Skeletal muscle cell (primary cell): ENCODE measurements at regions not wholly inside any gene's neighbourhood (a gene's known extent, or its start where the extent isn't known, plus 50 kb on each side); places are given as distances from the start of the nearest gene placed in this dataset.
"Not testable (repeated sequence)": the region's sequence is repeated elsewhere in the genome, so short reads cannot be mapped to it uniquely, and the experiment has no call there.

ENCODE experiments used
- DNase-seq: peaks from one replicate; pipeline ENCODE4 v3.0.0-alpha.2; 2010; ENCODE audit warnings: low read depth
- H3K4me3 ChIP-seq: 2 replicates; pipeline ENCODE4 v1.5.1; 2011; ENCODE audit warnings: low read depth, mild to moderate bottlenecking, control low read depth, low read length, moderate library complexity

- DNase-seq, result no peak
- H3K4me3 ChIP-seq, result no peak overlapping the region
These were observed 531.8 kb downstream of the GLUD2 start for GRCh38 chrX:121579016-121579760.

DNA sequence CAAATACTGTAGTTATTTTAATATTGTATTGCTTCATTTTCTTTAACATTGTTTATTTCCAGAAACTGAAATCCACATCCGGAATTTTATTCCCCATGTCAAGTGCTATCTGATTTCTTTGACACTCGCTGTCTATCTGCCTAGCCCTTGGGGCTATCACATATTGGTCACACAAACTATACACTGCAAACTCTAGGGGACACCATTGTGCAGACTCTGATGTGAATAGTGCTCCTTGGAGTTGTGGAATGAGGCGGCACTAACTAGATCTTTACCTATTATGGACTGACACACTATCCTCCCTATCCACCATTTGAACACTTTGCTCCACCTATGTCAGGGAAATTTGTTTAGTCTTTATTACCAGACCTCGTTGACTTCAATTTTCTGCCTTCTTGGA lies 534.5 kb downstream of the GLUD2 start:
- no peak for DNase-seq
- no peak overlapping the region for H3K4me3 ChIP-seq

DNA sequence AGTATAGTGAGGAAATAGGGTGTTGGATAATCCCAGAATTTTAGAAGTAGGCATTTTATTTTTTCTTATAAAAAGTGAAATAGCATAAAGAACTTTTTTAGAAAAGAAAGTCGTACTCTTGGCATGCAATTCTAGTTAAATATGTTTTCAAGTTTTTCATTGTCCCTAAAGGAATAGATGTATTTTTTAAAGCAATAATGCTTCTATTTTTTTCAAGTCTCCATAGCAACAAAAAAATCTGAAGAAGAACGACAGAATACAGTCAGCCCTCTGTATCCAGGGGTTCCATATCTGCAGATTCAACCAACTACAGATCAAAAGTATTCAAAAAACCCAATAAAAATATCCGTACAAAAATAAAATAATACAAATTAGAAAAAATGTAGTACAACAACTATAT lies 538.2 kb downstream of the GLUD2 start:
- no peak for DNase-seq
- H3K4me3 ChIP-seq, result no peak overlapping the region

DNA sequence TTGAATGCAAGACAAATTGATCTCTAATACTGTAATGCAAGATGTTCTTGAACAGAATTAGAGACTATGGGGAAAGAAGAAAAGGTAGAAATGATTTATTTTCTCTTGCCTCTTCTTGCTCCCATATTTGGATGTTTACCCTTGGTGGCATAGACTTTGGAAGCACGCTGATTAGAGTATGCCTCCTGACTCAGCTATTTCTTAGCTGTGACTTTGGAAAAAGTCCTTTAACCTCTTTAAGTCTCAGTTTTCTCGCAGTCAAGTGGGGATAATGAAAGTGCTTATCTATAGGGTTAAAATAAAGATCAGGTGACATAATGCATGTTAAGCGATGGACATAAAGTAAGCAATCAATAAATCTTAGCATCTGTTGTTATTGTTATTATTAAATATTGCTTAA lies 545.5 kb downstream of the GLUD2 start:
- no peak for DNase-seq
- H3K4me3 ChIP-seq, result no peak overlapping the region

DNA sequence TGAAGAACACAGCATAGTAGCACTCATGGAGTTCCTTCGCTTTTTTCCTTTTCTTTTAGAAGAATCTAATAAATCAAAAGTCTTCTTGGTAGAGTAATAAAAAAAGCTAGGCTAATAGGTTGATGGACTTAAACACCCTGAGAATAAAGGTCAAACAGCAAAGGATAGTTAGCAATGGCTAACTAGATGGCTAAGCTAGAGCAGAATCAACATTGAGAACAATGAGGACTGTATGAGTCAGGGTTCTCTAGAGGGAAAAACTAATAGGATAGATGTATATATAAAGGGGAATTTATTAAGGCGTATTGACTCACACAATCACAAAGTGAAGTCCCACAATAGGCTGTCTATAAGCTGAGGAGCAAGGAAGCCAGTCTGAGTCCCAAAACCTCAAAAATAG lies 550.9 kb downstream of the GLUD2 start:
- DNase-seq, result no peak
- H3K4me3 ChIP-seq, result no peak overlapping the region

DNA sequence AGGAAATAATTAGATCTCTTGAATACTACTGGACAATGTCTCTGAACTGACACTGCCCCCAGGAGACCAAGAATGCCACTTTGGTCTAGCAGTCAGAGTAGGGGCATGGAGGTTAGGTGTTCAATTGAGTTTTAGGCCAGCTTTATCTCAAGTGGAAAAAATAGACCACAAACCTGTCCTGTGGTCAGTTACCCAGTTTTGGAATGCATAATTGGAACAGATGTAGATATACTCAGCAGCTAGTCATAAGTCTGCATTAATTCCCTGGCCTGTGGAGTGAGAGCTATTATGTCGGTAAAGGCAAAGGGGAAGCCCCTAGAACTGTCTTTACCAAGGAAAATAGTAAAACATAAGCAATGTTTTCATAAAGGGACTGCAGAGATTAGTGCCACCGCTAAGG lies 587.7 kb downstream of the GLUD2 start:
- no peak for DNase-seq
- no peak overlapping the region for H3K4me3 ChIP-seq

- H3K4me3 ChIP-seq, result no peak overlapping the region
- DNase-seq, result no peak
These were observed 592.4 kb downstream of the GLUD2 start for GRCh38 chrX:121639781-121640180.

DNA sequence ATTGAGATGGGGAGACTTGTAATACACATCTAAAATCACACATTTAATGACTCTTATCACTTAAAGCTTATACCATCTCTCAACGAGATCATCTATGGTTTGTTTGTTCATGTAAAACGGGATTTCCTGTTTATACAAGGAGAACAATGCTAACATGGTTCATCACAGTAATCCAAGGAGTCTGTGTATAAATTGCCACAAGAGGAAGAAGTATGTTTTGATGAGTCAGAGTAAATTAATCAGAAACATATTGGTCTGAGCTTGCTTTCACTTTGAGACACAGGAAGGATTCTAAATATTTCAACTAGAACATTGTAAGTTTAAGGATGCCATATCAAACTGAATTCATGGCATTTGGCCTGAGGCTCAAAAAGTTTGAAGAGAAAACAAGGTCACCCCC lies 594.1 kb downstream of the GLUD2 start:
- peak; percentile 32 for DNase-seq
- H3K4me3 ChIP-seq, result no peak overlapping the region

- DNase-seq, result peak; percentile 13
These were observed 595.0 kb downstream of the GLUD2 start for GRCh38 chrX:121642415-121642814.

GRCh38 chrX:121649417-121649816 lies 602.0 kb downstream of the GLUD2 start:
- no peak overlapping the region for H3K4me3 ChIP-seq
- no peak for DNase-seq

More at GRCh38 chrX:121642415-121642814, 595.0 kb downstream of the GLUD2 start:
- no peak overlapping the region for H3K4me3 ChIP-seq

GRCh38 chrX:121655276-121655675 lies 607.9 kb downstream of the GLUD2 start:
- DNase-seq, result no peak
- no peak overlapping the region for H3K4me3 ChIP-seq

- no peak overlapping the region for H3K4me3 ChIP-seq
- no peak for DNase-seq
These were observed 618.8 kb downstream of the GLUD2 start for GRCh38 chrX:121666171-121666570.

DNA sequence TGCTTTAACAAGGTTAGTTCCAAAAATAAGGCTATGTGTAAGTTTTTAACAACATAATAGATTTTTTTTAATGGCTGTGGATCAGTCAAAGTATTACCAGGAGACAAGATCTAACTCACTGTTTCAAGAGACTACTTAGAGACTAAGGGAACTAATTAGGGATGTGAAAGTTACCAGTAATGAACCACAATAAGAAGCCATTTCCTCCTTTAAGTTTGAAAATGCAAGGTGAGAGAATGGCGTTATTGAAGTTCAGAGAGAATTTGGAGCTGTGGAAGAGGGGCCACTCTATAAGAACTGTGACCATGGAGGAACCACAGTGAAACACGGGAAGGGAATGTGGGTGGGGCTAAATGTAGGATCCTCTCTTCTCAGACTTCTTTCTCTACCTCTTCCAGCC lies 624.2 kb downstream of the GLUD2 start:
- no peak overlapping the region for H3K4me3 ChIP-seq
- DNase-seq, result no peak

- not testable (repeated sequence) for DNase-seq, H3K4me3 ChIP-seq
These were observed 661.8 kb downstream of the GLUD2 start for GRCh38 chrX:121709236-121709635.

DNA sequence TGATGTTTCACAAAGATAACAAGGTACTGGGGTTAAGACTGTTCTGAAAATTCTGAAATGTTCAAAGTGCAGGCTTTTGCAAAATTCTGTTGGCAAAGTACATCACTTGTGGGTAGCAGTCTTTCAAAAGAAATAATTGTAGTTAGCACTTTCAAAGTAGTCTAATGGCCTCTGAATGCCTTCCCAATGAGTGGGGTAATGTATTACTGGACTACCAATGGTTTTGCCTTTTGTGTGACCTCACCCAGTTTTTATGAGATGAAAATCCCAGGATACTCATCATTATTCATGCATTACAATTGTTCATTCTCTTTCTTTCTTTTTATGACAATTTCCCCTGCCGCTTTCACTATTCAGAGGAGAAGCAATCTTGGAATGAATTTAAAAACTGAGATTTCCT lies 686.1 kb downstream of the GLUD2 start:
- DNase-seq, result no peak
- no peak overlapping the region for H3K4me3 ChIP-seq

DNA sequence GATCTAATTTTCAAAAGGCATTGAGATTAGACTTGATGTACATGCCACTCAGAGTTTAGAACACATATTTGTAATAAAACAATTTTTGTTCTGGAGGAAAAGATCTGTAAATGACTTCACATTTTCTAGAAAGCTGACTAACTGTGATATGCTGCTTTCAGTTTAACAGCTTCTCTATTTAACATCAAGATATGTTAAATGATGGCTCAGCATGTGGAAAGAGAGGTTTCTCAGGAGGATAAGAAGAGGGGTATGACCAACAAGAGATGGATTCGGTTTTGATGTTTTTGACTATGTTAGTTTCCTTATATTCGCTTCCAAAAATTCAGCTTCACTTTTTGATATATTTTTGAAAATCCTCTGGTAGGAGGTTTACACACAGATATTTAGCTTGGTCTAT lies 698.7 kb downstream of the GLUD2 start:
- DNase-seq, result no peak

GRCh38 chrX:121753602-121754001 lies 706.2 kb downstream of the GLUD2 start:
- DNase-seq, H3K4me3 ChIP-seq: not testable (repeated sequence)

More for the DNA sequence above, 698.7 kb downstream of the GLUD2 start:
- no peak overlapping the region for H3K4me3 ChIP-seq

DNA sequence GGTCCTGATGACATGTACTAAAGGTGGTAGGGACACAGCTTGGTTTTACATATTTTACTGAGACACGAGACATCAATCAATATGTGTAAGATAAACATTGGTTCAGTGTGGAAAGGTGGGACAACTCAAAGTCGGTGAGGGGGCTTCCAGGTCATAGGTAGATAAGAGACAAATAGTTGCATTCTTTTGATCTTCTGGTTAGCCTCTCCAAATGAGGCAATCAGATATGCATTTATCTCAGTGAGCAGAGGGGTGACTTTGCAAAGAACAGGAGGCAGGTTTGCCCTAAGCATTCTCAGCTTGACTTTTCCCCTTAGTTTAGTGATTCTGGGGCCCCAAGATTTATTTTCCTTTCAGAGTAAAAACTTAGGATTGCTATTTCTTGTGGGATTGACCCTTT lies 706.9 kb downstream of the GLUD2 start:
- DNase-seq, result no peak
- no peak overlapping the region for H3K4me3 ChIP-seq

GRCh38 chrX:121755541-121755940 lies 708.1 kb downstream of the GLUD2 start:
- DNase-seq, result no peak
- H3K4me3 ChIP-seq, result no peak overlapping the region

- no peak overlapping the region for H3K4me3 ChIP-seq
- no peak for DNase-seq
These were observed 714.4 kb downstream of the GLUD2 start for GRCh38 chrX:121761845-121762244.

DNA sequence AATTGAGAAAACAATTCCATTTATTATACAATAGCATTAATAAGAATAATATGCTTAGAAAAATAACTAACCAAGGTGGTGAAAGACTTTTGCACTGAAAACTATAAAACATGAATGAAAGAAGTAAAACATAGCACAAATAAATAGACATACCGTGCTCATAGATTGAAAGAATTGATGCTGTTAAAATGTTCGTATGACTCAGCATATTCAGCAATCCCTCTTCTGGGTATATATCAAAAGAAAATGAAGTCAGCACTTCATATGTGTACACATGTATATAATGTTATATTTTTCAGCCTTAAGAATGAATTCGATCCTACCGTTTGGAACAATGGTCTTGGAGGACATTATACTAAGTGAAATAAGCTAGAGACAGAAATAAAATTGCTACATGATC lies 716.3 kb downstream of the GLUD2 start:
- H3K4me3 ChIP-seq, result no peak overlapping the region
- DNase-seq, result no peak

DNA sequence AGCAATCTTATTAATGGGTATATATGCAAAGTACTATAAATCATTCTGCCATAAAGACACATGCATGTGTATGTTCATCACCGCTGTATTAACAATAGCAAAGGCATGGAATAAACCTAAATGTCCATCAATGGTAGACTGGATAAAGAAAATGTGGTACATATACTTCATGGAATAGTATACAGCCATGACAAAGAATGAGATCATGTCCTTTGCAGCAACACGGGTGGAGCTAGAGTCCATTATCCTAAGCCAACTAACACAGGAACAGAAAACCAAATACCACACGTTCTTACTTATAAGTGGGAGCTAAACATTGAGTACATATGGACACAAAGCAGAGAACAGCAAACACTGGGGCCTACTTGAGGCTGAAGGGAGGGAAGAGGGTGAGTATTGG lies 720.8 kb downstream of the GLUD2 start:
- DNase-seq, H3K4me3 ChIP-seq: not testable (repeated sequence)
